ENCODE measurements at regions not wholly inside any gene's neighbourhood (a gene's known extent, or its start where the extent isn't known, plus 50 kb on each side); places are given as distances from the start of the nearest gene placed in this dataset.
"Not testable (repeated sequence)": the region's sequence is repeated elsewhere in the genome, so short reads cannot be mapped to it uniquely, and the experiment has no call there.

- TF ChIP-seq TAF1 (IDR thresholded peaks at IDR 0.05; ENCODE audit: borderline replicate concordance, low read depth, low read length); POLR2A (IDR thresholded peaks at IDR 0.05; ENCODE audit: low read depth, low read length); POLR2AphosphoS5 (IDR thresholded peaks at IDR 0.05; ENCODE audit: low read depth, low read length): not testable (repeated sequence)
These were observed 358.9 kb upstream of the KCND2 start for GRCh38 chr7:119914119-119914518.

Data from GM12892 (cell line).